ENCODE measurements at regions not wholly inside any gene's neighbourhood (a gene's known extent, or its start where the extent isn't known, plus 50 kb on each side); places are given as distances from the start of the nearest gene placed in this dataset.

DNA sequence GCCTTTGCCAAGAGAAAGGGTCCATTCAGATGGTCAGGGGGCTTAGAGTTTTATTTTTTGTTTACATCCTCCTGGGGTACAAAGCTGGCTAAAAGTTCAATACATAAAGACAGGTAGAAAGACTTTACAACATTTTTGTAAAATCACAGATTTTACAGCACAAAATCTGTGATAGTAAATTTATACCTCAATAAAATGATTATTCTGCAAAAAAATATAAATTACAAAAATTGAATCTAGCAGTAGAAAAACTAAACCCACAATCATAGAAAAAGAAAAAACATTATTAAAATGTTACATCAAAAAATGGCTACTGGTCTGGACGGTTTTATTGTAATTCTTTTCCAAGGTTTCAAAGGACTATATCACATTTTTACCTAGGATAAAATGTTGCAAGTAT is 674.2 kb upstream of the CHAC2 start:
- TF ChIP-seq, protein P1, sequence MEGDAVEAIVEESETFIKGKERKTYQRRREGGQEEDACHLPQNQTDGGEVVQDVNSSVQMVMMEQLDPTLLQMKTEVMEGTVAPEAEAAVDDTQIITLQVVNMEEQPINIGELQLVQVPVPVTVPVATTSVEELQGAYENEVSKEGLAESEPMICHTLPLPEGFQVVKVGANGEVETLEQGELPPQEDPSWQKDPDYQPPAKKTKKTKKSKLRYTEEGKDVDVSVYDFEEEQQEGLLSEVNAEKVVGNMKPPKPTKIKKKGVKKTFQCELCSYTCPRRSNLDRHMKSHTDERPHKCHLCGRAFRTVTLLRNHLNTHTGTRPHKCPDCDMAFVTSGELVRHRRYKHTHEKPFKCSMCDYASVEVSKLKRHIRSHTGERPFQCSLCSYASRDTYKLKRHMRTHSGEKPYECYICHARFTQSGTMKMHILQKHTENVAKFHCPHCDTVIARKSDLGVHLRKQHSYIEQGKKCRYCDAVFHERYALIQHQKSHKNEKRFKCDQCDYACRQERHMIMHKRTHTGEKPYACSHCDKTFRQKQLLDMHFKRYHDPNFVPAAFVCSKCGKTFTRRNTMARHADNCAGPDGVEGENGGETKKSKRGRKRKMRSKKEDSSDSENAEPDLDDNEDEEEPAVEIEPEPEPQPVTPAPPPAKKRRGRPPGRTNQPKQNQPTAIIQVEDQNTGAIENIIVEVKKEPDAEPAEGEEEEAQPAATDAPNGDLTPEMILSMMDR (IDR thresholded peaks at IDR 0.05) = no peak
- TF ChIP-seq POLR2A (IDR thresholded peaks at IDR 0.05) = no peak

All from right lobe of liver (tissue), 4 donors.